Kidney (tissue), 13 donors: ENCODE measurements at regions not wholly inside any gene's neighbourhood (a gene's known extent, or its start where the extent isn't known, plus 50 kb on each side); places are given as distances from the start of the nearest gene placed in this dataset.

Experiments
- DNase-seq, 5 donors: peaks; one replicate each; pipeline ENCODE4 v3.0.0-alpha.2; 2013 to 2020
- FAIRE-seq: peaks from 2 replicates; lab custom pipeline; 2012; peaks lifted over from hg19 to GRCh38; lab: Jason Lieb, UNC
- H3K27ac ChIP-seq, 2 donors: one replicate each; pipeline ENCODE4 v1.7.0; 2013; ENCODE audit warnings: low read depth in 2 of 2, low read length in 2 of 2, inconsistent platforms in 1 of 2
- H3K27me3 ChIP-seq: one replicate; pipeline ENCODE4 v1.7.1; 2013; ENCODE audit warnings: low read length, inconsistent platforms; ENCODE audit not compliant: control insufficient read depth, insufficient read depth
- H3K36me3 ChIP-seq, 3 donors: one replicate each; pipeline versions ENCODE4 v1.7.0 to v1.7.1; 2013; ENCODE audit warnings: low read length in 3 of 3, control low read depth in 1 of 3, inconsistent platforms in 1 of 3; ENCODE audit not compliant: insufficient read depth in 3 of 3, control insufficient read depth in 2 of 3
- H3K4me1 ChIP-seq, 3 donors: one replicate each; pipeline versions ENCODE4 v1.7.0 to v1.7.1; 2013; ENCODE audit warnings: low read length in 3 of 3, inconsistent platforms in 1 of 3, low read depth in 1 of 3; ENCODE audit not compliant: control insufficient read depth in 2 of 3, insufficient read depth in 2 of 3
- H3K4me3 ChIP-seq, 3 donors: one replicate each; pipeline versions ENCODE4 v1.7.0 to v1.8.1; 2013; ENCODE audit warnings: low read length in 3 of 3, control low read depth in 1 of 3, inconsistent platforms in 1 of 3
- H3K9ac ChIP-seq, 3 donors: one replicate each; pipeline versions ENCODE4 v1.7.0 to v1.7.1; 2013; ENCODE audit warnings: low read length in 3 of 3, control low read depth in 1 of 3, inconsistent platforms in 1 of 3
- H3K9me3 ChIP-seq, 3 donors: one replicate each; pipeline versions ENCODE4 v1.7.0 to v1.7.1; 2013; ENCODE audit warnings: low read length in 3 of 3, control low read depth in 1 of 3, inconsistent platforms in 1 of 3; ENCODE audit not compliant: control insufficient read depth in 2 of 3, insufficient read depth in 1 of 3
- CTCF ChIP-seq: IDR thresholded peaks from 3 replicates; pipeline ENCODE4 v1.5.1; 2012; ENCODE audit warnings: mild to moderate bottlenecking, moderate library complexity, borderline replicate concordance; ENCODE audit not compliant: insufficient read depth; ENCODE audit errors: extremely low read depth
- intact Hi-C: fragments of 100-400 bp; cut with DNase I; formaldehyde crosslinking; loops from one replicate; pipeline ENCODE4 v1.11.1; 2022
- donor health status: control.
- donor health status: control.
- donor health status: control.
- donor health status: control.
- donor health status: control.
- donor health status: DM: yes; HTN: yes; CAD: no.
- donor health status: Normal renal cell carcinoma (clear cell type).

GRCh38 chr4:3374011-3374645 is 67.6 kb upstream of the HGFAC start:
- Histone ChIP-seq H3K4me3 (no peak overlapping the region), H3K9ac (no peak overlapping the region), H3K4me1 (peaks cover 0 to 18% (median 2%) of the 10 kb centered on the region in 3 donors), H3K9me3 (no peaks in the 10 kb centered on the region), H3K27ac (no peak overlapping the region), H3K36me3 (no peaks in the 10 kb centered on the region), H3K27me3 (no peaks in the 10 kb centered on the region)
- DNase-seq (no peak), FAIRE-seq (no peak)
- intact Hi-C loops: no loop called here
- TF ChIP-seq CTCF: no peak

- no peak overlapping the region for H3K27ac ChIP-seq
- intact Hi-C loops: no loop called here
- no peak overlapping the region for H3K4me3 ChIP-seq
- TF ChIP-seq CTCF: no peak
- H3K27me3 ChIP-seq: no peaks in the 10 kb centered on the region
- peaks cover 0 to 13% (median 2%) of the 10 kb centered on the region in 3 donors for H3K4me1 ChIP-seq
- FAIRE-seq (no peak), DNase-seq (no peak)
- no peak overlapping the region for H3K9ac ChIP-seq
- no peaks in the 10 kb centered on the region for H3K36me3 ChIP-seq
- H3K9me3 ChIP-seq: no peaks in the 10 kb centered on the region
These were observed 67.1 kb upstream of the HGFAC start for GRCh38 chr4:3374667-3375066.

- TF ChIP-seq CTCF: no peak
- Histone ChIP-seq H3K4me3 (no peak overlapping the region), H3K4me1 (peaks cover 0 to 11% (median 0%) of the 10 kb centered on the region in 3 donors), H3K9ac (no peak overlapping the region), H3K9me3 (no peaks in the 10 kb centered on the region), H3K36me3 (no peaks in the 10 kb centered on the region), H3K27ac (no peak overlapping the region), H3K27me3 (no peaks in the 10 kb centered on the region)
- intact Hi-C loops: no loop called here
- FAIRE-seq (no peak), DNase-seq (no peak)
These were observed 66.1 kb upstream of the HGFAC start for GRCh38 chr4:3375688-3376087.

DNA sequence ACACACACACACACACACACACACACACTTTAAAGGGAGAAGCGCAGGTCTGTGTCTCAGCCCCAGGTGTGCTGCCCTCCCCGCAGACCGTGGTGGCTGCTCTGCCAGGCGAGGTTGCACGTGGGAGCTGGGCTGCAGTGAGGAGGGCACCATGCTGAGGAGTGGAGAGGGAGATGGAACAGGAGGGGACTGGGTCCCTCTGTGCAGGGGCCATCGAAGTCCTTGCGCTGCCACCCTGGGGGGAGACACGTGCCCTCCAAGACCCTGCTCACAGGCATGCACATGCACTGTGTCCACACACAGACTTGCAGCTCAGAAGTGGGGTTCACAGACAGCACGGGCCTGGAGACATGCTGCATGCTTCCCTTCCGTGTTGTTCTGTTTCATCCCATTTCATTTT is 65.5 kb upstream of the HGFAC start:
- Histone ChIP-seq H3K27ac (no peak overlapping the region), H3K4me1 (peaks cover 0 to 9% (median 0%) of the 10 kb centered on the region in 3 donors), H3K9ac (no peak overlapping the region), H3K9me3 (no peaks in the 10 kb centered on the region), H3K27me3 (no peaks in the 10 kb centered on the region), H3K36me3 (no peaks in the 10 kb centered on the region), H3K4me3 (no peak overlapping the region)
- FAIRE-seq (no peak), DNase-seq (no peak)
- intact Hi-C loops: no loop called here
- no peak for TF ChIP-seq CTCF
